ENCODE measurements at regions not wholly inside any gene's neighbourhood (a gene's known extent, or its start where the extent isn't known, plus 50 kb on each side); places are given as distances from the start of the nearest gene placed in this dataset.
"Not testable (repeated sequence)": the region's sequence is repeated elsewhere in the genome, so short reads cannot be mapped to it uniquely, and the experiment has no call there.

GRCh38 chr12:19665121-19665900 is 226.0 kb downstream of the AEBP2 start:
- Mint-ChIP-seq H3K27me3 (peaks cover 9% of the 10 kb centered on the region), H3K9me3 (peaks cover 5% of the 10 kb centered on the region), H3K27ac (no peak overlapping the region), H3K36me3 (ENCODE audit: low read depth) (no peaks in the 10 kb centered on the region), H3K4me3 (no peak overlapping the region), H3K4me1 (peaks cover 3% of the 10 kb centered on the region)
- no peak for DNase-seq
- intact Hi-C loops (cut with micrococcal nuclease), result no loop called here

- H3K36me3 Mint-ChIP-seq (ENCODE audit: low read depth), result no peaks in the 10 kb centered on the region
- no peak overlapping the region for H3K27ac Mint-ChIP-seq
- peaks cover 5% of the 10 kb centered on the region for H3K9me3 Mint-ChIP-seq
- peaks cover 9% of the 10 kb centered on the region for H3K27me3 Mint-ChIP-seq
- intact Hi-C loops (cut with micrococcal nuclease), result no loop called here
- DNase-seq, result no peak
- no peak overlapping the region for H3K4me3 Mint-ChIP-seq
- H3K4me1 Mint-ChIP-seq, result no peaks in the 10 kb centered on the region
These were observed 226.8 kb downstream of the AEBP2 start for GRCh38 chr12:19666070-19666469.

GRCh38 chr12:19669793-19670192 is 230.5 kb downstream of the AEBP2 start:
- H3K27me3 Mint-ChIP-seq, result peaks cover 11% of the 10 kb centered on the region
- no peaks in the 10 kb centered on the region for H3K9me3 Mint-ChIP-seq
- no peak overlapping the region for H3K4me3 Mint-ChIP-seq
- H3K36me3 Mint-ChIP-seq (ENCODE audit: low read depth), result no peaks in the 10 kb centered on the region
- intact Hi-C loops (cut with micrococcal nuclease), result no loop called here
- no peak for DNase-seq
- no peak overlapping the region for H3K27ac Mint-ChIP-seq
- no peaks in the 10 kb centered on the region for H3K4me1 Mint-ChIP-seq

GRCh38 chr12:19671695-19672094 is 232.4 kb downstream of the AEBP2 start:
- H3K36me3 Mint-ChIP-seq (ENCODE audit: low read depth), result peaks cover 3% of the 10 kb centered on the region
- H3K4me1 Mint-ChIP-seq, result peaks cover 9% of the 10 kb centered on the region

GRCh38 chr12:19674437-19674836 is 235.1 kb downstream of the AEBP2 start:
- peaks cover 20% of the 10 kb centered on the region for H3K36me3 Mint-ChIP-seq (ENCODE audit: low read depth)
- no peak overlapping the region for H3K27ac Mint-ChIP-seq
- no peak overlapping the region for H3K4me3 Mint-ChIP-seq
- no peak for DNase-seq
- peaks cover 22% of the 10 kb centered on the region for H3K9me3 Mint-ChIP-seq
- peaks cover 8% of the 10 kb centered on the region for H3K27me3 Mint-ChIP-seq
- intact Hi-C loops (cut with micrococcal nuclease), result loop anchor here (2.0 kb wide), 1 partner anchor 220 kb away; no protein-coding TSS in a partner anchor
- H3K4me1 Mint-ChIP-seq, result peaks cover 31% of the 10 kb centered on the region

More at GRCh38 chr12:19671695-19672094, 232.4 kb downstream of the AEBP2 start:
- Mint-ChIP-seq H3K27ac (no peak overlapping the region), H3K27me3 (peaks cover 11% of the 10 kb centered on the region), H3K4me3 (no peak overlapping the region), H3K9me3 (peaks cover 3% of the 10 kb centered on the region)
- DNase-seq, result no peak
- intact Hi-C loops (cut with micrococcal nuclease), result no loop called here

GRCh38 chr12:19675361-19675760 is 236.1 kb downstream of the AEBP2 start:
- Mint-ChIP-seq H3K27me3 (peaks cover 2% of the 10 kb centered on the region), H3K36me3 (ENCODE audit: low read depth) (peaks cover 28% of the 10 kb centered on the region), H3K4me1 (peaks cover 40% of the 10 kb centered on the region), H3K27ac (peak overlapping the region; percentile 21), H3K4me3 (no peak overlapping the region), H3K9me3 (peaks cover 30% of the 10 kb centered on the region)
- intact Hi-C loops (cut with micrococcal nuclease), result loop anchor here (1.0 to 5.0 kb wide), 6 partner anchors 123 to 243 kb away; no protein-coding TSS in a partner anchor
- DNase-seq, result no peak

- intact Hi-C loops (cut with micrococcal nuclease), result loop anchor here (2.0 to 5.0 kb wide), 3 partner anchors 16 to 196 kb away; no protein-coding TSS in a partner anchor
- Mint-ChIP-seq H3K4me3 (peak overlapping the region; percentile 60), H3K9me3 (peaks cover 31% of the 10 kb centered on the region), H3K4me1 (peaks cover 52% of the 10 kb centered on the region), H3K36me3 (ENCODE audit: low read depth) (peaks cover 29% of the 10 kb centered on the region), H3K27ac (peak overlapping the region; percentile 90)
- not testable (repeated sequence) for H3K27me3 Mint-ChIP-seq
- DNase-seq, result peak; percentile 80
These were observed 239.2 kb downstream of the AEBP2 start for GRCh38 chr12:19678501-19678900.

- Mint-ChIP-seq H3K4me1 (peaks cover 50% of the 10 kb centered on the region), H3K27ac (no peak overlapping the region), H3K9me3 (peaks cover 36% of the 10 kb centered on the region), H3K4me3 (no peak overlapping the region), H3K36me3 (ENCODE audit: low read depth) (peaks cover 29% of the 10 kb centered on the region), H3K27me3 (peaks cover 8% of the 10 kb centered on the region)
- no peak for DNase-seq
- intact Hi-C loops (cut with micrococcal nuclease), result no loop called here
These were observed 241.7 kb downstream of the AEBP2 start for GRCh38 chr12:19681007-19681406.

- Mint-ChIP-seq H3K4me1 (peaks cover 37% of the 10 kb centered on the region), H3K27ac (no peak overlapping the region), H3K36me3 (ENCODE audit: low read depth) (peaks cover 17% of the 10 kb centered on the region), H3K4me3 (no peak overlapping the region), H3K9me3 (peaks cover 22% of the 10 kb centered on the region), H3K27me3 (peaks cover 12% of the 10 kb centered on the region)
- intact Hi-C loops (cut with micrococcal nuclease), result no loop called here
- no peak for DNase-seq
These were observed 244.1 kb downstream of the AEBP2 start for GRCh38 chr12:19683178-19683927.

GRCh38 chr12:19687371-19687770 is 248.1 kb downstream of the AEBP2 start:
- Mint-ChIP-seq H3K36me3 (ENCODE audit: low read depth) (no peaks in the 10 kb centered on the region), H3K27me3 (peaks cover 21% of the 10 kb centered on the region), H3K4me1 (peaks cover 8% of the 10 kb centered on the region), H3K27ac (no peak overlapping the region), H3K4me3 (no peak overlapping the region), H3K9me3 (peaks cover 7% of the 10 kb centered on the region)
- no peak for DNase-seq
- intact Hi-C loops (cut with micrococcal nuclease), result no loop called here

- Mint-ChIP-seq H3K27ac (no peak overlapping the region), H3K27me3 (peaks cover 21% of the 10 kb centered on the region), H3K4me1 (peaks cover 5% of the 10 kb centered on the region), H3K36me3 (ENCODE audit: low read depth) (no peaks in the 10 kb centered on the region), H3K4me3 (no peak overlapping the region), H3K9me3 (peaks cover 13% of the 10 kb centered on the region)
- DNase-seq, result no peak
- intact Hi-C loops (cut with micrococcal nuclease), result no loop called here
These were observed 249.2 kb downstream of the AEBP2 start for GRCh38 chr12:19688532-19688931.

GRCh38 chr12:19689226-19689625 is 249.9 kb downstream of the AEBP2 start:
- peaks cover 10% of the 10 kb centered on the region for H3K9me3 Mint-ChIP-seq
- peaks cover 19% of the 10 kb centered on the region for H3K27me3 Mint-ChIP-seq
- H3K4me1 Mint-ChIP-seq, result peaks cover 3% of the 10 kb centered on the region
- no peaks in the 10 kb centered on the region for H3K36me3 Mint-ChIP-seq (ENCODE audit: low read depth)
- H3K27ac Mint-ChIP-seq, result no peak overlapping the region
- intact Hi-C loops (cut with micrococcal nuclease), result no loop called here
- DNase-seq, result no peak
- no peak overlapping the region for H3K4me3 Mint-ChIP-seq

GRCh38 chr12:19689801-19690472 is 250.6 kb downstream of the AEBP2 start:
- Mint-ChIP-seq H3K36me3 (ENCODE audit: low read depth) (no peaks in the 10 kb centered on the region), H3K4me1 (peaks cover 9% of the 10 kb centered on the region), H3K4me3 (no peak overlapping the region), H3K9me3 (peaks cover 10% of the 10 kb centered on the region), H3K27me3 (peaks cover 19% of the 10 kb centered on the region), H3K27ac (no peak overlapping the region)
- no peak for DNase-seq
- intact Hi-C loops (cut with micrococcal nuclease), result no loop called here

- Mint-ChIP-seq H3K36me3 (ENCODE audit: low read depth) (no peaks in the 10 kb centered on the region), H3K27ac (no peak overlapping the region), H3K9me3 (peaks cover 7% of the 10 kb centered on the region), H3K27me3 (peaks cover 13% of the 10 kb centered on the region), H3K4me1 (peaks cover 16% of the 10 kb centered on the region), H3K4me3 (no peak overlapping the region)
- intact Hi-C loops (cut with micrococcal nuclease), result no loop called here
- no peak for DNase-seq
These were observed 252.8 kb downstream of the AEBP2 start for GRCh38 chr12:19692091-19692490.
